K562 (cell line): ENCODE measurements at regions not wholly inside any gene's neighbourhood (a gene's known extent, or its start where the extent isn't known, plus 50 kb on each side); places are given as distances from the start of the nearest gene placed in this dataset.

ENCODE experiments used
- ATAC-seq: fragments of 200-7000 bp; cut with Tn5 transposase; 3 replicates; pipeline ENCODE4 v1.9.1; 2020; ENCODE audit warnings: moderate library complexity
- BruUV-seq: library from RNA; stranded (reverse); fragments of 400-500 nt; replicated peaks from 2 replicates; lab custom pipeline; 2021; lab: Mats Ljungman, UMichigan
- CTCF ChIA-PET: fragments of 300-600 bp; formaldehyde crosslinking; extraction: SDS; loops from one replicate; lab custom pipeline; 2021; ENCODE audit warnings: low intra/inter-chr PET ratio; lab: Yijun Ruan, JAX
- POLR2A ChIA-PET: fragments of 300-600, 350-650 bp; sonication (Branson Sonifier 250); formaldehyde crosslinking; extraction: SDS; loops from one replicate; lab custom pipeline; 2021; ENCODE audit warnings: antibody characterized with exemption, inconsistent platforms; lab: Yijun Ruan, JAX
- DNase-seq, 4 experiments: peaks; one replicate each; pipeline versions ENCODE4 v3.0.0 to v3.0.0-alpha.2; 2011 to 2018; ENCODE audit warnings: low spot score in 3 of 4, mixed read lengths in 3 of 4; ENCODE audit errors: extremely low read depth in 1 of 4
- FAIRE-seq: peaks from 2 replicates; lab custom pipeline; 2011; peaks lifted over from hg19 to GRCh38; lab: Jason Lieb, UNC
- H2AFZ ChIP-seq: 2 replicates; pipeline ENCODE4 v1.6.0; 2011; ENCODE audit warnings: low read depth, low read length, control low read depth, inconsistent platforms
- H3K27ac ChIP-seq: fragments of 200-600 bp; 3 replicates; pipeline ENCODE4 v1.8.0; 2011; ENCODE audit warnings: low read depth, mild to moderate bottlenecking, control low read depth, inconsistent platforms, low read length, moderate library complexity, mixed read lengths; ENCODE audit errors: extremely low read depth
- H3K27me3 ChIP-seq, 2 experiments: fragments of 300-600 bp in 1 of 2; 2 replicates in 1 of 2; 3 replicates in 1 of 2; pipeline versions ENCODE4 v1.6.0 to v1.8.0; 2011; ENCODE audit warnings: inconsistent platforms in 2 of 2, low read length in 2 of 2, mild to moderate bottlenecking in 1 of 2, mixed read lengths in 1 of 2, moderate library complexity in 1 of 2; ENCODE audit not compliant: control insufficient read depth in 2 of 2, insufficient read depth in 2 of 2
- H3K36me3 ChIP-seq: fragments of 300-600 bp; 3 replicates; pipeline ENCODE4 v1.8.0; 2011; ENCODE audit warnings: mild to moderate bottlenecking, low read length, inconsistent platforms; ENCODE audit not compliant: control insufficient read depth, insufficient read depth
- H3K4me1 ChIP-seq, 2 experiments: fragments of 200-600 bp in 1 of 2; replicated peaks in 1 of 2; 2 replicates in 1 of 2; 3 replicates in 1 of 2; pipeline versions ENCODE4 v1.5.1 to v1.8.0; 2011; ENCODE audit warnings: inconsistent platforms in 2 of 2, low read length in 2 of 2, mild to moderate bottlenecking in 1 of 2, mixed read lengths in 1 of 2, moderate library complexity in 1 of 2; ENCODE audit not compliant: control insufficient read depth in 2 of 2, insufficient read depth in 2 of 2
- H3K4me2 ChIP-seq: 2 replicates; pipeline ENCODE4 v1.6.1; 2011; ENCODE audit warnings: low read length, control low read depth, inconsistent platforms, mixed read lengths; ENCODE audit not compliant: insufficient read depth
- H3K4me3 ChIP-seq: fragments of 200-600 bp; sonication (generic), shearing (Covaris generic); 2 replicates; pipeline ENCODE4 v1.5.1; 2016; ENCODE audit warnings: control low read depth, inconsistent platforms
- H3K79me2 ChIP-seq: fragments of 200-600 bp; 3 replicates; pipeline ENCODE4 v1.8.0; 2011; ENCODE audit warnings: low read length, inconsistent platforms; ENCODE audit not compliant: control insufficient read depth, insufficient read depth
- H3K9ac ChIP-seq, 2 experiments: 2 replicates each; pipeline versions ENCODE4 v1.6.0 to v1.6.1; 2011; ENCODE audit warnings: low read depth in 2 of 2, low read length in 2 of 2, control low read depth in 1 of 2, inconsistent platforms in 1 of 2, mild to moderate bottlenecking in 1 of 2, mixed read lengths in 1 of 2; ENCODE audit not compliant: insufficient read depth in 1 of 2
- H3K9me1 ChIP-seq: one replicate; pipeline ENCODE4 v1.6.0; 2011; ENCODE audit warnings: inconsistent platforms, mild to moderate bottlenecking, low read length, moderate library complexity; ENCODE audit not compliant: control insufficient read depth, insufficient read depth
- H3K9me3 ChIP-seq: replicated peaks from 2 replicates; pipeline ENCODE4 v1.5.1; 2011; ENCODE audit warnings: low read depth, low read length, inconsistent platforms; ENCODE audit not compliant: control insufficient read depth, insufficient read depth
- H4K20me1 ChIP-seq: replicated peaks from 2 replicates; pipeline ENCODE4 v1.6.1; 2011; ENCODE audit warnings: low read length, inconsistent platforms, mixed read lengths; ENCODE audit not compliant: control insufficient read depth, insufficient read depth
- BCLAF1 ChIP-seq, 2 experiments: fragments of 450-650 bp in 1 of 2; IDR thresholded peaks; 2 replicates each; pipeline ENCODE4 v1.6.1; 2011 to 2017; ENCODE audit warnings: low read depth in 2 of 2, antibody characterized with exemption in 1 of 2, borderline replicate concordance in 1 of 2, low read length in 1 of 2, mild to moderate bottlenecking in 1 of 2, mixed read lengths in 1 of 2; ENCODE audit not compliant: control insufficient read depth in 1 of 2
- ETV5 ChIP-seq: sonication (generic); formaldehyde crosslinking; IDR thresholded peaks from 2 replicates; pipeline ENCODE4 v1.4.0; 2020; ENCODE audit warnings: low read depth, mild to moderate bottlenecking, missing genetic modification reagents
- NCOA4 ChIP-seq: fragments of 450-650 bp; IDR thresholded peaks from 2 replicates; pipeline ENCODE4 v1.6.1; 2018; ENCODE audit warnings: mild to moderate bottlenecking; ENCODE audit not compliant: partially characterized antibody
- NR2F6 ChIP-seq: fragments of 450-650 bp; formaldehyde crosslinking; IDR thresholded peaks from 2 replicates; pipeline ENCODE4 v1.4.0; 2020; ENCODE audit warnings: mild to moderate bottlenecking
- THAP7 ChIP-seq: fragments of 250-450 bp; sonication (Bioruptor Pico); IDR thresholded peaks from 2 replicates; pipeline ENCODE4 v1.5.0; 2021
- TOE1 ChIP-seq, 2 experiments: fragments of 450-650 bp in 1 of 2; sonication (generic) in 1 of 2; formaldehyde crosslinking in 1 of 2; IDR thresholded peaks; 2 replicates each; pipeline versions ENCODE4 v1.7.1 to v1.8.0; 2016 to 2022; ENCODE audit warnings: borderline replicate concordance in 2 of 2, mild to moderate bottlenecking in 2 of 2, antibody characterized with exemption in 1 of 2, inconsistent platforms in 1 of 2, low read depth in 1 of 2, missing genetic modification reagents in 1 of 2, moderate library complexity in 1 of 2
- ZNF347 ChIP-seq: fragments of 450-650 bp; formaldehyde crosslinking; IDR thresholded peaks from 2 replicates; pipeline ENCODE4 v1.4.0; 2020; ENCODE audit warnings: low read depth, mild to moderate bottlenecking, moderate library complexity
- ZNF431 ChIP-seq: sonication (generic); formaldehyde crosslinking; IDR thresholded peaks from 2 replicates; pipeline ENCODE4 v1.8.0; 2022; ENCODE audit warnings: mild to moderate bottlenecking, missing genetic modification reagents
- ZNF766 ChIP-seq: fragments of 200-800 bp; sonication (Bioruptor generic); conservative IDR thresholded peaks from 2 replicates; pipeline ENCODE4 v1.6.1; 2016; ENCODE audit warnings: missing genetic modification characterization, missing compliant biosample characterization
- WGBS: fragments of 100-300 bp; shearing (Covaris generic); methylation state at CpG from one replicate; pipeline ENCODE4 v1.1.6; 2016; ENCODE audit warnings: low coverage, mixed read lengths; ENCODE audit not compliant: insufficient coverage; ENCODE audit errors: missing lambda C conversion rate; 5-methylcytosine and 5-hydroxymethylcytosine counted together
- in situ Hi-C: fragments of 300-500 bp; cut with MboI; formaldehyde crosslinking; loops from 4 replicates; pipeline ENCODE4 v1.15.0; 2018; ENCODE audit warnings: inconsistent platforms, mixed read lengths
- intact Hi-C: fragments of 100-400 bp; cut with micrococcal nuclease; formaldehyde crosslinking; loops from 2 replicates; pipeline ENCODE4 v1.14.2; 2022

GRCh38 chr14:65302571-65303189 lies 109.8 kb upstream of the FUT8 start:
- no peaks in the 10 kb centered on the region for H4K20me1 ChIP-seq
- H3K36me3 ChIP-seq = no peaks in the 10 kb centered on the region
- H3K79me2 ChIP-seq = no peaks in the 10 kb centered on the region
- ATAC-seq = no peak
- no peak for DNase-seq
- no peak overlapping the region for H3K9ac ChIP-seq
- FAIRE-seq = no peak
- no peak overlapping the region for H2AFZ ChIP-seq
- no peak overlapping the region for H3K4me2 ChIP-seq
- BruUV-seq = no TSS peak
- no peak overlapping the region for H3K4me3 ChIP-seq
- no peak overlapping the region for H3K27ac ChIP-seq
- intact Hi-C loops = no loop called here
- H3K27me3 ChIP-seq = no peaks in the 10 kb centered on the region
- H3K9me1 ChIP-seq = no peaks in the 10 kb centered on the region
- ChIA-PET POLR2A (interaction anchor here (0.6 to 0.9 kb wide), 3 partner anchors 12 to 70 kb away, joined by 3 to 4 read pairs (median 3); no protein-coding TSS in a partner anchor), CTCF (no interaction called here)
- peaks cover 3 to 13% of the 10 kb centered on the region in 2 experiments; a peak in 3 of 5 replicates for H3K4me1 ChIP-seq
- in situ Hi-C loops = no loop called here
- no peaks in the 10 kb centered on the region for H3K9me3 ChIP-seq
- TF ChIP-seq ETV5 (CRISPR knock-in tag) (no peak), ZNF766 (0 out of 2 replicates have a peak, but pooled peaks have one; percentile 12)
- 19% methylated on average over 6 of the region's 7 CpGs for WGBS

GRCh38 chr14:65303190-65303898 lies 109.2 kb upstream of the FUT8 start:
- H3K9me3 ChIP-seq = no peaks in the 10 kb centered on the region
- no peaks in the 10 kb centered on the region for H3K79me2 ChIP-seq
- DNase-seq = no peak
- ChIA-PET POLR2A (interaction anchor here (0.6 kb wide), 1 partner anchor 30 kb away, joined by 3 read pairs; no protein-coding TSS in a partner anchor), CTCF (no interaction called here)
- intact Hi-C loops (no loop called here), in situ Hi-C loops (no loop called here)
- no peak for FAIRE-seq
- H2AFZ ChIP-seq = no peak overlapping the region
- H3K4me2 ChIP-seq = no peak overlapping the region
- no peaks in the 10 kb centered on the region for H3K36me3 ChIP-seq
- H3K4me3 ChIP-seq = no peak overlapping the region
- BruUV-seq = no TSS peak
- no peak overlapping the region for H3K9ac ChIP-seq
- no peaks in the 10 kb centered on the region for H3K9me1 ChIP-seq
- WGBS = 55% methylated on average over 6 of the region's 8 CpGs
- peaks cover 3 to 13% of the 10 kb centered on the region in 2 experiments; a peak in 3 of 5 replicates for H3K4me1 ChIP-seq
- no peaks in the 10 kb centered on the region for H3K27me3 ChIP-seq
- H3K27ac ChIP-seq = no peak overlapping the region
- ATAC-seq = no peak
- no peaks in the 10 kb centered on the region for H4K20me1 ChIP-seq
- TF ChIP-seq ZNF431 (no peak), NR2F6 (CRISPR knock-in tag) (no peak), THAP7 (CRISPR knock-in tag) (no peak), NCOA4 (no peak), ZNF347 (CRISPR knock-in tag) (no peak), BCLAF1 (IDR thresholded peaks at IDR 0.05; ENCODE audit: borderline replicate concordance in 1 of 2, control insufficient read depth in 1 of 2, low read depth in 2 of 2, low read length in 1 of 2) (no peak), TOE1 (IDR thresholded peaks at IDR 0.05; ENCODE audit: borderline replicate concordance) (no peak), TOE1 (CRISPR knock-in tag; IDR thresholded peaks at IDR 0.05; ENCODE audit: borderline replicate concordance, low read depth) (no peak)
